GM19239 (cell line): ENCODE measurements at regions not wholly inside any gene's neighbourhood (a gene's known extent, or its start where the extent isn't known, plus 50 kb on each side); places are given as distances from the start of the nearest gene placed in this dataset.
"Not testable (repeated sequence)": the region's sequence is repeated elsewhere in the genome, so short reads cannot be mapped to it uniquely, and the experiment has no call there.

ENCODE experiments used
- DNase-seq: peaks from one replicate; pipeline ENCODE4 v3.0.0; 2011; ENCODE audit warnings: low spot score; ENCODE audit not compliant: insufficient read length
- FAIRE-seq: peaks from 2 replicates; lab custom pipeline; 2011; peaks lifted over from hg19 to GRCh38; lab: Jason Lieb, UNC

- FAIRE-seq, DNase-seq: not testable (repeated sequence)
These were observed 54.0 kb downstream of the CYP26A1 start for GRCh38 chr10:93127642-93128215.

GRCh38 chr10:93131986-93132385 lies 58.3 kb downstream of the CYP26A1 start:
- FAIRE-seq: no peak
- no peak for DNase-seq

DNA sequence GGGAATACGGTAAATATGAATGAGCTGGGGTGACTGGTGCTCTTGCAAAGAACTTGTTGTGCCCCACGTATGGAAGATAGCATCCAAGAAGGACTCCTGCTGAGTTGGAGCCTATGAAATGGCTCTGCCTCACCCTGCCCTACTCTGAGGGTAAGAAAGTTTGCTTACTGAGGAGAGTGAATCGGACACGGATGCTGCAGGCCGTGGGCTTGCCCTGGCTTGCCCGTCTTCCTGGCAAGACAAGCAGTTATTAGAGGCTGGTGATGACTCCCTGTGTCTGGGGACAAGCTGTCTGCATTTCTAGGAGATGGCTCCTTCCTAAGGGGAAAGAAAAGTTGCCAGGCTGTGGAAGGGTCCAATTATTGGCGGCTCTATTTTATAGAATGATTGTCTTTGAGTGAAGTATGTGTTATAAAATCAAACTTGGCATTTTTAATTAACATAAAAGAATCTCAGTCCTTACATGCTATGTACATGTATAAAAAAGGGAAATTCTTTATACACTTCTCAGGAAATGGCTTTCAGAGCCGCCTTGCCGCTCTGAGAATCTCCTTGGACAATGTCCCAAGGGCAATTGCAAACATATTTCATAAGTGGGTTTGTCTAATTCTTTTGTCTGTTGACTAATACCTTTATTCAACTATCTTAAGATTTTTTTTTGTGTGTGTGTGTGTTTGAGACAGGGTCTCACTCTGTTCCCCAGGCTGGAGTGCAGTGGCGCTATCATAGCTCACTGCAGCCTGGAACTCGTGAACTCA lies 64.6 kb downstream of the CYP26A1 start:
- no peak for FAIRE-seq
- DNase-seq: no peak

GRCh38 chr10:93139059-93139655 lies 65.5 kb downstream of the CYP26A1 start:
- DNase-seq (no peak), FAIRE-seq (no peak)

GRCh38 chr10:93142534-93142933 lies 68.8 kb downstream of the CYP26A1 start:
- FAIRE-seq (no peak), DNase-seq (no peak)

- no peak for DNase-seq
- FAIRE-seq: no peak
These were observed 69.6 kb downstream of the CYP26A1 start for GRCh38 chr10:93143281-93143680.

DNA sequence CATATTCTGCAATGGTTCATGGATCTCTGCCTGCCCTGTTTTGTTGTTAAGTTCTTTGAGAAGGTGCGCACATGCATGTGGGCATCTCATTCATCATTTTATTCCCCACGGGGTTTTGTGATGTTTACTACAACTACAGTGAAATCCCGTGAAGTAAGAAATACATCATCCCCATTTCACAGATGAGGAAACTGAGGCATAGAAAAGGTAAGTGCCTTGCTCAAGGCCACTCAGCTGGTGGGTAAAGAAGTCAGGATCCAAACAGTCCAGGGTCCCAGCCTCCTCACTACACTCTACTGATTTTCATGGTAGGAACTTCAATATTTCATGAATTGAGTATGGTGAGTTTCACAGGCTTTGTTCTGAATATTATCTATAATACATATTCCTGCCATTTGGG lies 72.6 kb downstream of the CYP26A1 start:
- FAIRE-seq (no peak), DNase-seq (no peak)

DNA sequence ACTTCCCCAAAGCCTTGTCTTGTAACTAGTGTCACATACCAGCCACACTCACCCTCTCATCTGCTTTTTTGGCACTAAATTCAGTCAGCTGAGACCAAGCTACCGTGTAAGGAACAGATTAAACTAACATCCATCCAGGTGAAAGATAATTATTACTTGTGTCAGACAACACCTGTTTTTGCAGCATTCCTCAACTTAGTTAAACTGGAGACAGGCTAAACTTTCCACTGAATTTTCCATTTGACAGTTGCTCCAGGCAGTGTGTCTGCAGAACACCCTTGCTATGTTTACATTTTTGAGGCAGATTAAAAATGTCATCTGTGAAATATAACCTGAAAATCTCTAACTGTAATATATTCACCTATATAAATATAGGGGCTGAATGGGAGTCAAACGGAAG lies 73.6 kb downstream of the CYP26A1 start:
- DNase-seq (no peak), FAIRE-seq (no peak)

- FAIRE-seq (no peak), DNase-seq (no peak)
These were observed 74.8 kb downstream of the CYP26A1 start for GRCh38 chr10:93148476-93148875.

- FAIRE-seq (no peak), DNase-seq (no peak)
These were observed 76.1 kb downstream of the CYP26A1 start for GRCh38 chr10:93149761-93150160.

DNA sequence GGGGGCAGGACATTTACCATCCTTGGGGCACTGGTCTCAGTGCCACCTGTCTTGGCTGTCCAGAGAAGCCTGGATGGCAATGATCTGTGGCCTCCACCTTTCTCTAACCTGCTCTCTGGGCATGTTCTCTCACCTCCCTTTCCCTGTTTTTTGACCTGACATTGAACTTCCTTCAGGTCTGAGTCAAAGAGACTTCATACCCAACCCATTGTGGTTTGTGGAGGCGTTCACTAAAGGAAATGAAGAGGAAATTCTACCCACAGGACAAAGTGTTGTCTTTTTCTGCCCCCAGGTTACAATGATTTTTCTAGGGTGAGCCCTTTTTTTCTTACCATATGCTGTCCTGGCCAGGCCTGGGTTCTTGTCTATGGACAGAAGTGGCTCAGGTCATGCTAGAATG lies 76.6 kb downstream of the CYP26A1 start:
- FAIRE-seq (no peak), DNase-seq (no peak)

DNA sequence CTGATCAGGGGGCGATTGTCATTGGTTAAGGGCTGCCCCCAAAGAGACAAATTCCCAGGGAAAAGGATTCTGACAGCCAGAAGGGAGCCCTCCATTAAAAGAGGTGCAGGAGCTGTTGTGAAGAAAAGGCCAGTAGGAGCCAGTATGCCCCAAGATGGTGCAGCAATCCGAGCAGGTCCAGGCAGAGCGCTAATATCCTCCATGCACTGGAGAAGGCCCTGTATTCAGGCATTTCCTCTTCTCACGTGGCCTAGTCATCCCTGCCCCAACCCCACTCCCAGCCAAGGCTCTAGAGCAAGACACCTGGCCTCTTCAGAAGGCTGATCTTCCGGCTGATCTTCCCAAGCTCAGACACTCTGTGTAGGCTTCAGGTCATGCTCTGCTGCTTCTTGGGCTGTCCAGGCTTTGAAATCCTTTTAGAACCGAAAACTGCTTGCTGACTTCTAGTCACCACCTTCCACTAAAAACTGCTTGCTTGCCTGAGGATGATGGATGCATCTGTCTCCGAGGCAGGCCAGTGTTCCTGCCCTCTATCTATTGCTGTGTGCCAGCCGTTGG lies 77.4 kb downstream of the CYP26A1 start:
- no peak for FAIRE-seq
- DNase-seq: no peak

DNA sequence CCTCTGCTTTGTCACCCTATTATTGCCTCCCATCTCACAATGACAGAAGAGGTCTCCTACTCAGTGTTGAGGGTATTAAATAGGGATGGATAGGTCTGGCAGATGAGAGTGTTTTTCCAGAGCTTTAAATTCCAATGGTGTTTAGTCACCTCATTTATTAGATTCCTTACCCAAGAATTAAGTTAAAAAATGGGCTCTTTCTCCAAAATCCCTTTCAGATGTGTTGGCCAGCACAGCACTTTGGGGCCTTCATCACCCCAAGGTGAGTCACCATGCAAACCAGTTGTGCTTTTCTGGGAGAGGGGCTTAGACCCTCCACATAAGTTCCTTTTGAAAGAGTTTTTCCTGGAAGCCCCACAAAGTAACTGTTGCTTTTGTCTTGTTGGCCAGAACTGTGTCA lies 78.4 kb downstream of the CYP26A1 start:
- DNase-seq (no peak), FAIRE-seq (no peak)

DNA sequence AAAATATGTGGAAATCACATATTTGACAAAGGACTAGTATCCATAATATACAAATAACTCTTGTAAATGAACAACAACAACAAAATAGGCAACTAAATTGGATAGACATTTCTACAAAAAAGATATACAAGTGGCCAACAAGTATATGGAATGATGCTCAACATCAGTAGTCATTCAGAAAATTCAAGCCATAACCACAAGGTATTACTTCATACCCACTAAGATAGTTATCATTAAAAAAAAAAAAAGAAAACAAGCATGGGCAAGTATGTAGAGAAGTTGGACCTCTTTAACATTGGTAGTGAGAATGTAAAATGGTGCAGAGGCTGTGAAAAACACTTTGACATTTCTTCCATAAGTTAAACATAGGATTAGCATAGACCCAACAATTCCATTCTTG lies 80.8 kb downstream of the CYP26A1 start:
- DNase-seq (no peak), FAIRE-seq (no peak)

GRCh38 chr10:93160140-93160539 lies 86.4 kb downstream of the CYP26A1 start:
- no peak for DNase-seq

GRCh38 chr10:93160829-93161228 lies 87.1 kb downstream of the CYP26A1 start:
- FAIRE-seq (no peak), DNase-seq (no peak)

More at GRCh38 chr10:93160140-93160539, 86.4 kb downstream of the CYP26A1 start:
- FAIRE-seq: no peak

- no peak for DNase-seq
- FAIRE-seq: no peak
These were observed 91.7 kb downstream of the CYP26A1 start for GRCh38 chr10:93165367-93165766.

DNA sequence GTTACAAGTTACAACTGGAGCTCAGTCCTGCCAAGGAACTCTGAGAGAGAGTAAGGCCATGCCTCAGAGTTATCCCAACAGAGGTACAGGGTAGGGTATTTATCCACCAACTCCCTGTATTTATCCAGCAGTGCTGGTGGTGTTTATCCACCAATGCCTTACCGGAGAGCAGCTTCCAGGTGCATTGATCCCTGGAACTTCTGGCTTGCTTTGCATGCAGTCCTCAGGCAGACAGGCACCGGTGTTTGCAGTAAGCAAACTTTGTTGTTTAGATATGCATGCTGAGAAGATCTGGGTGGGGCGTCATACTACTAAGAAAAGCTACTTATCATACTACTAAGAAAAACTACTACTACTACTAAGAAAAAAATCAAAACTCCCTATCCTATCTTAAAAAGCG lies 92.4 kb downstream of the CYP26A1 start:
- DNase-seq (no peak), FAIRE-seq (no peak)

DNA sequence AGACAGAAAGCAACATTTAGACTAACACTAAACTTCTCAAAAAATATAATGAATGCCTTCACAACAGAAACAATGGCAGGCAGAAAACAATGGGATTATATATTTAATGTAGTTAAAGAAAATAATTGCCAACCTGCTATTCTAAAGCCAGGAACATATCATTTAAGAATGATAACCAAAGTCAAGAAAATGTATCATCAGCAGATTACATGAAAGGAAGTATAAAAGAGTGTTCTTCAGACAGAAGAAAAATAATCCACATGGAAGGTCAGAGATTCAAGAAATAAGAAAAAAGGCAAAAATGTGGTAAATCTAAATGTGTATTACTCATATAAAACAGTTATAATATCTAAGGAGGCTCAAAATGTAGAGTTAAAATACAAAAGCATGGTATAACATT lies 98.1 kb downstream of the CYP26A1 start:
- DNase-seq (no peak), FAIRE-seq (no peak)

- no peak for FAIRE-seq
- DNase-seq: no peak
These were observed 100.5 kb downstream of the CYP26A1 start for GRCh38 chr10:93173967-93174845.
